Jurkat, Clone E6-1 (cell line): ENCODE measurements at regions not wholly inside any gene's neighbourhood (a gene's known extent, or its start where the extent isn't known, plus 50 kb on each side); places are given as distances from the start of the nearest gene placed in this dataset.
"Not testable (repeated sequence)": the region's sequence is repeated elsewhere in the genome, so short reads cannot be mapped to it uniquely, and the experiment has no call there.

Experiments used
- DNase-seq: peaks from one replicate; pipeline ENCODE4 v3.0.0-alpha.2; 2011; ENCODE audit warnings: low read depth, low spot score
- H3K4me3 ChIP-seq: 2 replicates; pipeline ENCODE4 v1.5.1; 2011; ENCODE audit warnings: mild to moderate bottlenecking, low read length, control low read depth, moderate library complexity

DNA sequence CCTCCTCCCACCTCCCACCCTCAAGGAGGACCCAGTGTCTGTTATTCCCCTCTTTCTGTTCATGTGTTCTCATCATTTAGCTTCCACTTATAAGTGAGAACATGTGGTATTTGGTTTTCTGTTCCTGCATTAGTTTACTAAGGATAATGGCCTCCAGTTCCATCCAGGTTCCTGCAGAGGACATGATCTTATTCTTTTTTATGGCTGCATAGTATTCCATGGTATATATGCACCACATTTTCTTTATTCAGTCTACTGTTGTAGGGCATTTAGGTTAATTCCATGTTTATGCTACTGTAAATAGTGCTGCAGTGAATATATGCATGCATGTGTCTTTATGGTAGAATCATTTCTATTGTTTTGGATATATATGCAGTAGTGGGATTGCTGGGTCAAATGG lies 180.4 kb upstream of the KLF3 start:
- DNase-seq, H3K4me3 ChIP-seq: not testable (repeated sequence)

DNA sequence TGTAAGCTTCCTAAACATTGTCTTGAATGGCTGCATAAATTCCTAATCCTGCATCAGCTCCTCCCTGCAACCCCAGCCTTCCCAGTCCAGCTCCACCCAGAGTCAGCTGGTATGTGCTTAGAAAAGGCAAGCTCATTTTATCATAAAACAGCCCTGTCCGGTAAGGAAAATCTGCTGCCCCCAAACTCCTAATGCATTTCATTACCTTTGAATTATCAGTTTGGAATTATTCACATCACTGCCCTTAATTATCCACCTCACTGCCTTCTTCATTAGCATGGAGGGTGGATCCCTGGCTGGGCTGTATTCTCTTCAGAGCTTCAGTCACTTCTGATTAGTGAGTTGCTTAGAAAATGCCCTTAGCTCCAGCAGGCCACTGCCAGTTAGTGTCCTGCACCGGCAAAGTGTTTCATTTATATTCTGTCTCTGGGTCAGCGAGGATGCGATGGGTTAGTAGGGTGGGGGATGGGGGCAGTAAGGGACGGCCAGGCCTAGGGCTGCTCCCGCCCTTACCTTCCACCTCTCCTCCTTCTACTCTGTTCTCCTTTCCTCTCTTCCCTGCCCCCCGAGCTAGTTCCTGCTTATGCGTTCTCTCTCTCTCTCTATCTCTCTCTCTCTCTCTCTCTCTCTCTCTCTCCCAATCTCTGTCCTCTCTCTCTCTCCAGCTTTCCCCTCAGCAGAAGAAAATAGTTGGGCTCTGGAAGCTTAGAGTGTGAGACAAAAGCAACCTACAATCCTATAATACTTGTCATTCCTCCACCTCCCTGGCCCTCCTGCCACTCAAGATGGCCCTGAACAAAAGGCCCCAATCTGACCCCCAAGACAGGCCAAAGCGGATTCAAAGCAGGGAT lies 174.8 kb upstream of the KLF3 start:
- DNase-seq, result no peak

DNA sequence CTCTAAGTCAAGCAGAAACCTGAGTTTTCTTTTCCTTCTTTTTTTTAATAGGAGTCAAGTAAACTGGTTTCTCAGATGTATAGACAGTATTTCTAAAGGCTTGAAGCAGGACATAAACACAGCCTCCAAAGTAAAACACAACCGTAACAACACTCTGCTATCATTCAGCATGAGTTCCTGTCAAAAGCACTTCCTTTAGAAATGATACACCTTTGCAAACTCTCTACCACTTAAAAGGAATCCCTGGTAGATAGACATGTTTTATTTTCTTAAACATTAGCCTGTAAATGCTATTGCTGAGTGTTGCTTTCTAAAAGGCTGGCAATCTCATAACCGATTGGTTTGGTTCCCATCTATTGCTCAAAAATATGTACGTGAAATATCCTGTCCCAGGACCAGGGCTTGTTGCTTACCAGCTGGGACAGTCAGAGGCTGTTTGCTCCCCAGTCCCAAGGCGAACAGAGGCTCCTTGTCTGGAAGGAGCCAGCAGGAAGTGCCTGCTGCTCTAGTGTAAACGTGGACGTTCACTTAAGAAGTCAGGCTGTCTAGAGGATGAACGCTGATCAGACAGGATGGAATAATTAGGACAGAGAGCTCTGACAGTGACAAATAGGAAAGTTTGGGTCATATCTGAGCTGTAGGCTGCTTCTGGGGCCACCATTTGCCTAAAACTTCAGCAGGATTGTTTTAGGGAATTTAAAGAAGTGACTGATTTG lies 173.9 kb upstream of the KLF3 start:
- H3K4me3 ChIP-seq, result no peak overlapping the region
- DNase-seq, result peak; percentile 24

More for the DNA sequence above, 174.8 kb upstream of the KLF3 start:
- no peak overlapping the region for H3K4me3 ChIP-seq

DNA sequence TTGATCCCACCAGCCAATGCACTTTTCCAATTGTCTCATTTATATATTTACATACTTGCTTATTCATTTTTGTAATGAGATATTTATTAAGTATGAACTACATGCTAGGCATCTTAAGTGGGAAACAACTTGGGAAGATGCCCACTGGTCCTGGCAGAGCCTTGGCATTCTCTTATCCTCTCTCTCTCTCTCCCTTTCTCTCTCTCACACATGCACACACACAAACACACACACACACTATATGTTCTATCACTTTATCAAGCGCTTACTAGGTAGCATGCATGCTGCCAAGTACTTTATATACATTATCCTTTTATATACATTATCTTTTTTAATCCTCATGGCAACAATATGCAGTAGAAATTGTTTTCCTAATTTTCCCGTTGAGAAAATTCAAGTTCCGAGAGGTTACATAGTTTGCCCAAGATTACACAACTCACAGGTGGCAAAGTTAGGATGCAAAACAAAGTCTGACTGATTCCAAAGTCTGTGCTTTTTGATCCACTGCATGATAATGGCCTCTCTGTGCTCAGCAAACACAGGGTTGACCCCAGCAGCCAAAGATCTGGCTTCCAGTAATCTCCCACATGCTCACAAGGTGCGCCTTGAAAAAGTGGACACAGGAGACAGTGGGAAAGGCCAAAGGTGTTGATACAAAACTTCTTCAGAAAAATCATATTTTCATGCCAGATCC lies 173.1 kb upstream of the KLF3 start:
- DNase-seq, result no peak
- H3K4me3 ChIP-seq, result no peak overlapping the region

DNA sequence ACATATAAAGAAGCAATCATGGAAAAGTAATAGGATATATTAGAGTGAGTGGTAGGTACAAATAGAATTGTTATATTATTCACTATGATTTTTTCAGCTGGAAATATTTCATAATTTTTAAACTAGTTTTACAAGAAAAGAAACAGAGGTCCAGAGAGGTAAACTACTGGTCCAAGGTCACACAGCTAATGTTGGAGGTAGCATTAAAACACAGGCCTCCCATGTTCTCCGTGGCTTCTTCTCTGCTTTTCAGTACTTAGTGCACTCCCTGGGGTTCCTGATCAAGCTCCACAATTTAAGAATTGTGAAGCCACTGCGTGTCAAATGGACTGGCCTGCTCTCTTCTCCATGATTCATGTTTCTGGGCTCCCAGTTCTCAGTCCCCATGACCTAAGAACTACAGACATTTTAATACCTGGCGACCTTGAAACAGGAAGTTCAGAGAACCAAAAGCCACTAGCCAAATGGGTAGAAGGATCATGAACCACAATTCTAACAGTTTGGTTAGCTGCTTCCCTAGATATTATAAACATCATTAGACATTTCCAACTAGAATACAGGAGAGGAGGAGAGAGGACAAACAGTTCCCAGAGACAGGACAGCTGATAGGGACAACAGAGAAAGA lies 172.0 kb upstream of the KLF3 start:
- no peak overlapping the region for H3K4me3 ChIP-seq
- DNase-seq, result no peak

DNA sequence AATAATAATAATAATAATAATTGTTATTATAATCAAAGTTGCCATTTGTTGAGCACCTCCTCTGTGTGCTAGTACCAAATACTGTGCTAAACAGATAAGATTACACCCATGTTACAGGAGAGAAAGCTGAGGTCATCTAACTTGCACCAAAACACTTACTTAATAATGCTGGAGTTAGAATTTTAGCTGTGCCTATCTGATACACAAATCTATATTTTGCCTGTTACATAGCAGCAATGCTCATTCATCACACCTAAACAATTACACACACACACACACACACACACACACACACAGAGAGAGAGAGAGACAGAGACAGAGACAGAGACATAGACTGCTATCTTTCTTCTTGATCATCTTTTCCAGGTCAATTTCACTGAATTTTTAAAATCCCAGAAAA lies 170.9 kb upstream of the KLF3 start:
- no peak overlapping the region for H3K4me3 ChIP-seq
- no peak for DNase-seq

DNA sequence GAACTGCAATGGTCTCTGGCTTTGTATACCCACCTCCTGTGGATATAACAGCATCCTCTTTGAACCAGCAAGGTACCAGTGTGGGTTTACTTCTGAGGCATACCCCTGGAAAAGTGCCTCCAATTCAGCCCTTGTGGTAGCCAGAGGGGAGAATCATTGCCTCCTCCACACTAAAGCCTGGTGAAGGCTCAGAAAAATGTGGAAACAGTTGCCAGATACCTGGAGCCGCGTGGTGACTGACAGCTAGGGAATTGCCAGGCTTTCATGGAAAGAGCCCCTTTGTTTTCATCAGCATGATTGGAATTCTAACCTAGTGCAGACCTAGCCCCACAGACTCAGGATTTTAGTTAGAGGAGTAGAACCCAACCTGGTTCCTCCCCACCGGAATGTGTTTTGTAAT lies 168.6 kb upstream of the KLF3 start:
- no peak for DNase-seq
- H3K4me3 ChIP-seq, result no peak overlapping the region

DNA sequence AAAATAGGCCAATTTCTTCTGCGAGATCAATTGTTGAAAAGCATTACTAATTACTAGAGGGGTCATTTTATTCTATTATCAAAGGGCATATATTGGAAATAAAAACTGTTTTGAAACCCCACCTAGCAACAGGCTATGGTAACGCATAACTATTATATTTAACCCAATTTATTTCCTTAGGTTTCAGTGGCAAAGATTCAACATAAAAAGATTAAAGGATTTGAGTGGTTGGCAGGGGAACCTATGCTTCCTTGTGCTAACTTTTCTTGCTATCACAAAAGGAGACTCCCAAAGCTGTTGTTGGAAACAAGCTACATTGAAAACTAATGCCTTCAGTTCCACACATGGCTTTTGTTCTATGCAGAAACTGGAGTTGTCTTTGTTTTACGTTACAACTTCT lies 166.9 kb upstream of the KLF3 start:
- no peak overlapping the region for H3K4me3 ChIP-seq
- DNase-seq, result no peak

DNA sequence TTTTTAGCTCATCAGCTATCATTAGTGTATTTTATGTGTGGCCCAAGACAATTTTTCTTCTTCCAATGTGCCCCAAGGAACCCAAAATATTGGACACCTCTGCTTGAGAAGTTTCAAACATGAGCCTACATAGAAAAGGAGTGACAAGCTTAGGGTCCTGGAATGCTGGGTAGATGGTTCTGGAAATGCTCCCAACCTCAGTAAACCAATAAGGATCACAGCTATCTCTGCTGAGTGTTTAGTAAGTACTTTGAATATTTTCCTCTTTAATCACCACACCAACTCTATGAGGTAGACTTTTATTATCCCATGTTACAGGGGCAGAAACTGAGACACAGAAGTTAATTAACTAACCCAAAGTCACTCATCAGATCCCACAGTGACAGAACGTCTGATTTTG lies 164.9 kb upstream of the KLF3 start:
- H3K4me3 ChIP-seq, result no peak overlapping the region
- DNase-seq, result no peak

DNA sequence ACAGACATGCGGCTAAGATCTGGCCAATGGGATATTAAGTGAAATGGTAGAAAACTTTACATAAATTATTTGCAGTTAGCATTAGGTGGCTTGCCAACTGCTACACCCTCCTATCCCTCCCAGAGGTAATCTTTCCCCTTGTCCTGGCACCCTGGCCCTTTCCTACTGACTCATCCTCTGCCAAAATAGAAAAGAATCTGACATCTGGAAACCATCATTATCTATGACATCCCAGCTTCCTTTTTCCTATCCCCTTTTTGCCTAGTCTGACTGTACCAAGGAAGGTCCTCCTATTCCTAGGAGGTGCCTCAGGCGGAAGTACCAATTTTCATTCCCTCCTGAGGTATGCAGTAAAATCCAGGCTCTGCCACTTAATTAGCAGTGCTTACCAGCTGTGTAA lies 163.6 kb upstream of the KLF3 start:
- H3K4me3 ChIP-seq, result no peak overlapping the region
- no peak for DNase-seq

DNA sequence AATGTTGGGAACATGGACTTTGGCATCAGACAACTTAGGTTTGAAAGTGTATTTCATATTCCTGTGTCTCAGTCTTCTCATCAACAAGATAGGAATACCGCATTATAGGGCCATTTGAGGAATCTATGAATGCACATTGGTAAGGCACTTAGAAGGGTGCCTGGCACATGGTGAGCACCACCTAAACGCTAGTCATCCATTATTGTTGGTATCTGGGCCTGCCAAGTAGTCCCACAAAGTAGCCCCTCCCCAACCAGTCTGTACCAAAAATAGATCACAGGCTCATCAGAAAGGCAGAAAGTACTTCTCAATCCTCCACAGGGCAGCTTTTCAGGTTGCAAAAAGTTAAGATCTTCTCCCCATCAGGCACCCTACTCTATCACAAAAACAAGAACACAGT lies 162.3 kb upstream of the KLF3 start:
- no peak overlapping the region for H3K4me3 ChIP-seq
- no peak for DNase-seq

DNA sequence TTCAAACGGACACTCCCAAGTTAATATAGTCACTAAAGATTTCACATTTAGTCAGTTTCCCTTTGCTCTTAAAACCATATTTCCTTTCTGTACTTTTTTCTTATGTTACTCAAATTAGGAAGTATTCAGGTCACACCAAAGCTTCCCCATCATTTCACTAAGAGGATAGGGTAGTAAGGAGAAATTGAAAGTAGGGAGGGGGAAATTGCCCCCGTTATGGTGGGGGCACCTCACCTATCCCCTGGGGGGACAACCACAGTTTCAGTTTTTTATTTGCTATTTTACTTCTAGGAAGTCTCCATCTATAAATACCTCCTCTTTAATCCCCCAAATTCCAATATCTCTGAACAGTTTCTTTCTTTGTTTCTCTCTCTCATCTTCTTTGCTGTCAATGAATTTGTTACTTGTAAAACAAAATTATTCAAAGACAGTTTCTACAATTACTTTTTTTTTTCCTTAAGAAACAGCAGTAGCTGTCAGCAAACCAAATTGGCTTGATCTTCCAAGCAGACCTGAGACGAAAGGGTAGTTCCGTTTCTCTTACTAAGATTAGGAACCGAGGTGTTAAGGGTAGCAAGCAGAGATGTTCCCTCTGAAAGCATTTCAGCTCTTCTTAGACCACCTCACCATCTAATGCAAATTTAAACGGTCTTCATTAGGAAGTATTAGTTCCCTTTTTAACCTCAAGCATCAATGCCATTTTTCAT lies 160.2 kb upstream of the KLF3 start:
- DNase-seq, result no peak

DNA sequence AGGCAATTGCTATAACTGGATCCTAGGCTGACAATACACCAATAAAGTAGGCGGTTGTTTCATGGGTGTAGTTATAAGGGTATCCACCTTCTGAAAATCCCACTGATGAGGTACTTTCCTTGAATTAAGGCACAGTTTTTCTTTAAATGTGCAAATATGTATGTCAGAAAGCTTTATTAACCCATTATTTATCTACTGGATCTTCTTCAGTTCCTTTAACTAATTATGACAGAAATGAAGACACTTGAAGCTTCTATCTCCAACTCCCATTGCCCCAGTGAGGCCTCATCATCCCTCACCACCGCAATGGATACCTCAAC lies 159.6 kb upstream of the KLF3 start:
- no peak overlapping the region for H3K4me3 ChIP-seq

More for the DNA sequence above, 160.2 kb upstream of the KLF3 start:
- H3K4me3 ChIP-seq, result no peak overlapping the region

DNA sequence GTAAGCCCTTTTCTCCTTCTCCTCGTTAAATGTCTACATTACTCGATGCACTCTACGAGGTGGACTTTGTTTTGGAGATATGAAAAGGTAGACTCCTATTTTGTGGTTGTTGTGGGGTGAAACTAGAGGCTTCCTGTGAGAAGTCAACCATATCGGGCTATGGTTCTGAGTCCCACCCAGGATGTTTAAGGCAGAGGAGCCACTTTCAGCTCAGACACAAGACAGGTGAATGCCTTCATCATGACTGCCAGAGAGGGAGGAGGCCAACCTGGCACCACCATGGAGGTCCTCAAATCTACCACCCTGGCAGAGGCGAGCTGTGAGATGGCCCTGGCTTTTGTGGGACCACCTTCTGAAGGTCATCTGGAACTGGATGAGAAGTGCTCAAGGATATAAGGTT lies 154.4 kb upstream of the KLF3 start:
- no peak overlapping the region for H3K4me3 ChIP-seq
- peak; percentile 46 for DNase-seq

More for the DNA sequence above, 159.6 kb upstream of the KLF3 start:
- DNase-seq, result no peak

DNA sequence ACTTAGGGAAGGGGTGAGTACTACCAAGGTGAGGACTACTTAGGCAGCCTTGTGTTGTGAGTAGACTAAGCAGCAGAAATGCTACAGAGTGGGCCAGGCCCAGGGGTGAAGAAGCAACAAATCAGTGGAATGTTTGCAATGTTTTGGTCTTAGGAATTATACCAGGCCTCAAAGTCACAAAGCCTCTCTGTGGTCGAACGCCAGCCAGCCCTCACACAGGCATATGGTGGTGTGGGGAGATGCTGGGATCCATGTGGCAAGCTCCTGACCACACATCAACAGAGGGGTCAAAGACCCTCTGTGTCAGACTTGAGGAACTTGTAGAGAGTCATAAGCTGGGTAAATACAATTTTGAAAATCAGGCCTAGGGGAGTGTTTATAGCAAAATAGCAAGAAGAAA lies 153.8 kb upstream of the KLF3 start:
- DNase-seq, result no peak
- H3K4me3 ChIP-seq, result no peak overlapping the region

DNA sequence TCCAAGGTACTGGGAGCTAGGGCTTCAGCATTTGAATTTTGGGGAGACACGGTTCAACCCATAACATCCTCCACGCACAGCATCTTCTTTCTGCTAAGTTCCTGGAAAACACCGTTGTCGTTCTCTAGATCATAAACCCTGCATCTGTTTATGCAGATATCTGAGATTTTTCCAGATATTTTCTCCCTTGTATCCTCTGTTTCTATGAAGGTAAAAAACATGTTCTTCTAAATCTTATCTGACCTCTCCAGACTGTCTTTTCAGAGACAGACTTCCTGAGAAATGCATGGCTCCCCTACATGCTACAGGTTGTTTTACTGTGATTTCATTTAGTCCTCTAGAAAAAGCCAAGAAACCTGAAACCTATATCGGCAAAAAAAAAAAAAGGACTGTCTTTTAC lies 152.3 kb upstream of the KLF3 start:
- H3K4me3 ChIP-seq, result no peak overlapping the region
- no peak for DNase-seq

DNA sequence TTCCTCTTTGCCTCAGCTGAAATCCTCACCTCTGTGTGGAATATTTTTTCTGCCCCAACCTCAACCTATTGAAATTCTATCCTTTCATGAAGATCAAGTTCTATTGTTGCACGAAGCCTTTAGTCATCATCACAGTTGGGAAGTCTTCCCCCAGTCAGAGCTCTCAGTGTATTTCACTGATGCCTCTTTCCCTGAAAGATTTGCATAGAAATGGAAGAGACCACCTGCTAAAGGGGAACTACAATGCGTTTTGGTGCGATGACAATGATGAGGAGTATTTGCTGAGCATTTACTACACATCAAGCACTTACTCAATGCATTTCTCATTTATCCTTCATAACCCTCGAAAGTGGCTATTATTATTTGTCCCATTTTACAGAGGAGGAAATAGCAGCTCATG lies 151.2 kb upstream of the KLF3 start:
- H3K4me3 ChIP-seq, result no peak overlapping the region
- no peak for DNase-seq

DNA sequence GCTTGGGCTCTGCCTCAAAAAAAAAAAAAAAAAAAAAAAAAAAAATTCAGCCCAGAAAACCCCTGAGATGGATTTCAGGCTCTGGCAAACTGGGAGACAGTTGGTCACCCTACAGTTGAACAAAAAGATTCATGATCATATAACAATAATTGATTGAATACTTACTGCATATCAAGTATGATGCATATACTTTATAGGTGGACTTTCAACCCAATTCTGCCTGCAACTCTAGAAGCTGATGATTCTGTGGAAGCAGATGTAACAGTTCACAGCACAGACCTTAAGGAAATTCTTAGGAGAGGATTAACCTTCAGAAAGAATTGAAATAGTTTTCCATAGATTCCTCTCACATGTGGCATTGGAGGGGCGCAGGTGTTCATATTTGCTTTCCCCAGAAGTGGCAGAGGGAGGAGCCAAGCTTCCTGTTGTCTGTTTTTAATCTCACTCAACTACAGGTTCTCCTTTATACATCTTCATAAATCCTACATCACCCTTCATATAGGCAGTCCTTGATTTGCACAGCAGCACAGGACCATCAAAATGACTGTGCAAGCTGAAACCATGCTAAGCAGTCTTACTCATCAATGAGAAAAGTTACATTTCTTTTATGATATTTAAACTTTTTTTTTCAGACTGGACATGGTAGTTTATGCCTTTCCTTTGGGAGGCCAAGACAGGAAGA lies 149.4 kb upstream of the KLF3 start:
- DNase-seq, result no peak
- no peak overlapping the region for H3K4me3 ChIP-seq

DNA sequence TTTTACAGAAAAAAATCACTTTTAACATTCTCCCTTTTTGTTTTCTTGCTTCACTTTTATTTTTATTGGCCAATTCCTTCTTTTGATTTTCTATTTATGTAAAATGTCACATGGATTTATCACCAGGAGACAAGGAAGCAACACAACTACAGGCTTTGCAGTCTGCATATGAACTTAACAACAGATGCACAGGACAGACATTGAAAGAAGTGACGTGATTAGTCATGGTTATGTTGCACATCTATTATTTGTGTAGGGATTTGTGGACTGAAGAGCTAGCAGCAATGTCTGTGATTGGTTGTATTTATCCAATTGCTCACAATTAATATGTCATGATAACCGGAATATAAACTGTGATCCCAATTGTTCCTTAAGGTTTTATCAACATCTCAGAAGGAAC lies 147.8 kb upstream of the KLF3 start:
- H3K4me3 ChIP-seq, result no peak overlapping the region
- DNase-seq, result no peak
